Chondrocyte (in vitro differentiated cells): ENCODE measurements at regions not wholly inside any gene's neighbourhood (a gene's known extent, or its start where the extent isn't known, plus 50 kb on each side); places are given as distances from the start of the nearest gene placed in this dataset.

ENCODE experiments used
- DNase-seq: peaks from one replicate; pipeline ENCODE4 v3.0.0; 2021; ENCODE audit warnings: mixed read lengths, low spot score
- H3K27ac Mint-ChIP-seq: one replicate; pipeline ENCODE4 v1.8.0; 2021; ENCODE audit warnings: mild to moderate bottlenecking, moderate library complexity, mixed read lengths; ENCODE audit not compliant: unreplicated experiment
- H3K27me3 Mint-ChIP-seq: 2 replicates; pipeline ENCODE4 v1.8.0; 2021; ENCODE audit warnings: low read depth, mixed read lengths
- H3K36me3 Mint-ChIP-seq: 2 replicates; pipeline ENCODE4 v1.8.0; 2021; ENCODE audit warnings: low read depth, mixed read lengths
- H3K4me1 Mint-ChIP-seq: 2 replicates; pipeline ENCODE4 v1.8.0; 2021; ENCODE audit warnings: low read depth, mild to moderate bottlenecking, mixed read lengths
- H3K4me3 Mint-ChIP-seq: one replicate; pipeline ENCODE4 v1.8.0; 2021; ENCODE audit warnings: mild to moderate bottlenecking, moderate library complexity, mixed read lengths; ENCODE audit not compliant: unreplicated experiment
- H3K9me3 Mint-ChIP-seq: 2 replicates; pipeline ENCODE4 v1.8.0; 2021; ENCODE audit warnings: low read depth, mixed read lengths
- CTCF ChIP-seq: fragments of 200-600 bp; sonication (generic); IDR thresholded peaks from 2 replicates; pipeline ENCODE4 v1.5.0; 2021; ENCODE audit warnings: antibody characterized with exemption, mild to moderate bottlenecking, moderate library complexity

- no peaks in the 10 kb centered on the region for H3K4me1 Mint-ChIP-seq
- no peak overlapping the region for H3K4me3 Mint-ChIP-seq
- no peak overlapping the region for H3K27ac Mint-ChIP-seq
- H3K27me3 Mint-ChIP-seq = no peaks in the 10 kb centered on the region
- DNase-seq = no peak
- H3K9me3 Mint-ChIP-seq = no peaks in the 10 kb centered on the region
- no peak for TF ChIP-seq CTCF
- no peaks in the 10 kb centered on the region for H3K36me3 Mint-ChIP-seq
These were observed 968.5 kb downstream of the BCL11A start for GRCh38 chr2:59584958-59585357.

- no peaks in the 10 kb centered on the region for H3K27me3 Mint-ChIP-seq
- H3K27ac Mint-ChIP-seq = no peak overlapping the region
- H3K9me3 Mint-ChIP-seq = no peaks in the 10 kb centered on the region
- H3K36me3 Mint-ChIP-seq = no peaks in the 10 kb centered on the region
- no peak for TF ChIP-seq CTCF
- DNase-seq = no peak
- no peak overlapping the region for H3K4me3 Mint-ChIP-seq
- H3K4me1 Mint-ChIP-seq = no peaks in the 10 kb centered on the region
These were observed 970.2 kb downstream of the BCL11A start for GRCh38 chr2:59583173-59583765.

GRCh38 chr2:59578349-59578748 is 975.1 kb downstream of the BCL11A start:
- no peak for DNase-seq
- H3K9me3 Mint-ChIP-seq = no peaks in the 10 kb centered on the region
- no peak overlapping the region for H3K4me3 Mint-ChIP-seq
- H3K27me3 Mint-ChIP-seq = no peaks in the 10 kb centered on the region
- no peaks in the 10 kb centered on the region for H3K36me3 Mint-ChIP-seq
- no peaks in the 10 kb centered on the region for H3K4me1 Mint-ChIP-seq
- H3K27ac Mint-ChIP-seq = no peak overlapping the region
- no peak for TF ChIP-seq CTCF

GRCh38 chr2:59575191-59575590 is 978.3 kb downstream of the BCL11A start:
- TF ChIP-seq CTCF = no peak
- H3K4me1 Mint-ChIP-seq = no peaks in the 10 kb centered on the region
- no peak overlapping the region for H3K4me3 Mint-ChIP-seq
- peaks cover 2% of the 10 kb centered on the region for H3K27me3 Mint-ChIP-seq
- no peaks in the 10 kb centered on the region for H3K9me3 Mint-ChIP-seq
- no peak for DNase-seq
- no peak overlapping the region for H3K27ac Mint-ChIP-seq
- no peaks in the 10 kb centered on the region for H3K36me3 Mint-ChIP-seq

- TF ChIP-seq CTCF = no peak
- no peak overlapping the region for H3K4me3 Mint-ChIP-seq
- DNase-seq = no peak
- no peaks in the 10 kb centered on the region for H3K9me3 Mint-ChIP-seq
- H3K36me3 Mint-ChIP-seq = no peaks in the 10 kb centered on the region
- peaks cover 2% of the 10 kb centered on the region for H3K27me3 Mint-ChIP-seq
- peaks cover 19% of the 10 kb centered on the region for H3K4me1 Mint-ChIP-seq
- no peak overlapping the region for H3K27ac Mint-ChIP-seq
These were observed 981.2 kb downstream of the BCL11A start for GRCh38 chr2:59572227-59572626.
